ENCODE measurements at regions not wholly inside any gene's neighbourhood (a gene's known extent, or its start where the extent isn't known, plus 50 kb on each side); places are given as distances from the start of the nearest gene placed in this dataset.
"Not testable (repeated sequence)": the region's sequence is repeated elsewhere in the genome, so short reads cannot be mapped to it uniquely, and the experiment has no call there.

DNA sequence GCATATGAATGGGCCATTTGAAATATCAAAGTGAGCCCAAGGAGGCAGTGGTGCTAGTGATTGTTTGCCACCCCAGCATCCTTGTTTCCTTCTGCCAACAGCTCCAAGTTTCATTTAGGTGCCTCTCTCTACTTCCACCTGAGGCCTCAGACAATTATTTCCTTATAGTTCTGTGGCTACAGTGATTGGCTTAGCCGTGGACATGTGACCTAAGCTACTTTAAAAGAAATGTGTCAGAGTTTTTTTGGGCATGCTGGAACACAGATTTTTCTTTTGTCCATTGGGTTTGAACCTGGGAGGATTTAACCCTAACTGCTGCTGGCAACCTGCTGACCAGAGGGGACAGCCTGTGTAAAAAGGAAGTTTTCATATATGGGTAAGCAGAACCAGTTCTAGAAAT is 319.4 kb downstream of the CD109 start:
- H3K4me1 ChIP-seq: no peaks in the 10 kb centered on the region
- intact Hi-C loops (cut with DNase I): no loop called here
- H3K36me3 ChIP-seq: no peaks in the 10 kb centered on the region
- TF ChIP-seq, protein P1, sequence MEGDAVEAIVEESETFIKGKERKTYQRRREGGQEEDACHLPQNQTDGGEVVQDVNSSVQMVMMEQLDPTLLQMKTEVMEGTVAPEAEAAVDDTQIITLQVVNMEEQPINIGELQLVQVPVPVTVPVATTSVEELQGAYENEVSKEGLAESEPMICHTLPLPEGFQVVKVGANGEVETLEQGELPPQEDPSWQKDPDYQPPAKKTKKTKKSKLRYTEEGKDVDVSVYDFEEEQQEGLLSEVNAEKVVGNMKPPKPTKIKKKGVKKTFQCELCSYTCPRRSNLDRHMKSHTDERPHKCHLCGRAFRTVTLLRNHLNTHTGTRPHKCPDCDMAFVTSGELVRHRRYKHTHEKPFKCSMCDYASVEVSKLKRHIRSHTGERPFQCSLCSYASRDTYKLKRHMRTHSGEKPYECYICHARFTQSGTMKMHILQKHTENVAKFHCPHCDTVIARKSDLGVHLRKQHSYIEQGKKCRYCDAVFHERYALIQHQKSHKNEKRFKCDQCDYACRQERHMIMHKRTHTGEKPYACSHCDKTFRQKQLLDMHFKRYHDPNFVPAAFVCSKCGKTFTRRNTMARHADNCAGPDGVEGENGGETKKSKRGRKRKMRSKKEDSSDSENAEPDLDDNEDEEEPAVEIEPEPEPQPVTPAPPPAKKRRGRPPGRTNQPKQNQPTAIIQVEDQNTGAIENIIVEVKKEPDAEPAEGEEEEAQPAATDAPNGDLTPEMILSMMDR (IDR thresholded peaks at IDR 0.05): no peak
- no peak overlapping the region for H3K27ac ChIP-seq
- ATAC-seq (no peak), DNase-seq (no peak)
- H3K9me3 ChIP-seq: no peaks in the 10 kb centered on the region
- H3K4me3 ChIP-seq: no peak overlapping the region
- no peaks in the 10 kb centered on the region for H3K27me3 ChIP-seq (ENCODE audit: low read depth)

DNA sequence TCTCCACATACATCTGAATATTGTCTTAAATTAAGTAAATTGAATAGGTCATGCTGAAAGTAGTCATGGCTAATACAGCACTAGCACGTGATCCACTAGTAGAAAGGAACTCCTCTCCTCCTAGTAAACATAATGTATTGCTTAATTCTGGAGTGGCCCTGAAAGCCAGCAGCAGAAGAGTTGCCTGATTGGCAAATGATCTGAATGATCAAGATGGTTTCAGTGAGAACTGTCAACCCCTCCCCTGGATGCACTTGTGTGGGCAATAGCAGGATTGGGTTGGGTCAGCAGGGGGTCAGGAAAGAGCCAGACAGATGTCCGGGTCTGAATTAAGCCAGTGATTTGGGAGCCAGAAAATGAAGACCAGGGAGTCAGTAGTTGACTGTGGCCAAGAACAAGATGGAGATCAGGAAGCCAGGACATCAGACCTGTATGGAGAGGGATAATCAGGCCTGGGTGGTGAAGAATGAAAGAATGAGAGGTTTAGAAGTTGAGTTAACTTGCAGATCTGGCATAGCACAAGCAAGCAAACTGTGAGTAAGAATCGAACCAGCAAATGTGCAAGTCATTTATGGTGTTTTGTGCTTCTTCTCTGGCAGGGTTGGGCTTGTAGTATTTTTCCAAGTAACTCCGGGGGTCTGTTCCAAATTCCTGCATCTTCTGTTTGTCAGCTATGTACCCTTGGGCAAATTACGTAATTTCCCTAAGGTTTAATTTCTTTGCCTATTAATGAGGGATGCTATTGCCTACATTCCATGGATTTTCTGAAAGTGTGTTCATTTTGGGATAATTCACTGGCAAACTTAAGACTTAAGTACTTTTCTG is 304.9 kb downstream of the CD109 start:
- TF ChIP-seq, protein P1 (IDR thresholded peaks at IDR 0.05): no peak
- intact Hi-C loops (cut with DNase I): no loop called here
- ATAC-seq (no peak), DNase-seq (no peak)
- no peaks in the 10 kb centered on the region for H3K36me3 ChIP-seq
- H3K27me3 ChIP-seq (ENCODE audit: low read depth): no peaks in the 10 kb centered on the region
- no peak overlapping the region for H3K4me3 ChIP-seq
- no peak overlapping the region for H3K27ac ChIP-seq
- H3K4me1 ChIP-seq: no peaks in the 10 kb centered on the region
- H3K9me3 ChIP-seq: no peaks in the 10 kb centered on the region

DNA sequence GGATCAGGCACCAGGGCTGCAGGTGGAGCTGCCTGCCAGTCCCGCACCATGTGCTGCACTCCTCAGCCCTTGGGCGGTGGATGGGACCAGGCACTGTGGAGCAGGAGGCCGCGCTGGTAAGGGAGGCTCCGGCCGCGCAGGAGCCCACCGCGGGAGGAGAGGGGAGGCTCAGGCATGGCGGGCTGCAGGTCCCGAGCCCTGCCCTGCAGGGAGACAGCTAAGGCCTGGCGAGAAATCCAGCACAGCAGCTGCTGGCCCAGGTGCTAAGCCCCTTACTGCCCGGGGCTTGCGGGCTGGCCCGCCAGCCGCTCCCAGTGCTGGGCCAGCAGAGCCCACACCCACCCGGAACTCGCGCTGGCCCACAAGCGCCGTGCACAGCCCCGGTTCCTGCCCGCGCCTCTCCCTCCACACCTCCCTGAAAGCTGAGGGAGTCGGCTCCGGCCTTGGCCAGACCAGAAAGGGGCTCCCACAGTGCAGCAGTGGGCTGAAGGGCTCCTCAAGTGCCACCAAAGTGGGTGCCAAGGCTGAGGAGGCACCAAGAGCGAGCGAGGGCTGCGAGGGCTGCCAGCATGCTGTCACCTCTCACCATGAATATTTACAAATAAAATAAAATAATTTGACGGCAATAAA is 294.7 kb downstream of the CD109 start:
- ATAC-seq; H3K4me3 ChIP-seq; DNase-seq; H3K9me3 ChIP-seq; H3K4me1 ChIP-seq; H3K27ac ChIP-seq; intact Hi-C loops (cut with DNase I); H3K36me3 ChIP-seq; H3K27me3 ChIP-seq (ENCODE audit: low read depth): not testable (repeated sequence)

DNA sequence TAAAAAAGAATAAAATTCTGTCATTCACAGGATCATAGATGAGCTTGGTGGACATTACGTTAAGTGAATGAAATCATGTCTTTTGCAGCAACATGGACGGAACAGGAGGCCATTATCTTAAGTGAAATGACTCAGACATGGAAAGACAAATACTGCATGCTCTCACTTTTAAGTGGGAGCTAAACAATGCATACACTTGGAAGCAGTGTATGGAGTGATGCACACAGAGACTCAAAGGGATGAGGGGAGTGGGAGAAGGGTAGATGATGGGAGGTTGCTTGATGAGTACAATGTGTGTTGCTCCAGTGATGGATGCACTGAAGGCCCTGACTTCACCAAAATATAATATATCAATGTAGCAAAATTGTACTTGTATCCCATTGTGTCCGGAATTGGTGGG is 293.4 kb downstream of the CD109 start:
- DNase-seq (no peak), ATAC-seq (no peak)
- H3K9me3 ChIP-seq: no peaks in the 10 kb centered on the region
- no peak overlapping the region for H3K27ac ChIP-seq
- intact Hi-C loops (cut with DNase I): no loop called here
- H3K27me3 ChIP-seq (ENCODE audit: low read depth): no peaks in the 10 kb centered on the region
- H3K4me1 ChIP-seq: no peaks in the 10 kb centered on the region
- no peaks in the 10 kb centered on the region for H3K36me3 ChIP-seq
- TF ChIP-seq, protein P1 (IDR thresholded peaks at IDR 0.05): no peak
- H3K4me3 ChIP-seq: no peak overlapping the region

DNA sequence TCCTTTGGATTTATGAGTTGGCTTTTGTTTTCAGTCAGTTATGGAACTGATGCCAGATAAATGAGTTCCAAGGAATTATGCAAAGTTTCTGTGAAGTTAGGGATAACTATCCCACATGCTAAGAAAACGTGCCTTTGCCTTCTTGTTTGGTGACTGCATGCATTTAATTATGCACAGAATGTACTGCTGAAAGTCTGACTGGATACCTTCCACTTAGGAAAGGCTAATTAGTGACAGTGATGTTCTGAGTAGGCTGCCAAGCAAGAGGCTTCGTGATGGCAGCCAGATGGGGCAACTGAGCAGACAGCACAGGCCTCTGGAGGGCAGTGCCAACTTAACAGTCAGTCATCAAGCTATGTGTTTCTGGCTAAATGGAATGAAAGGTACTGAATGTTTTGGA is 289.9 kb downstream of the CD109 start:
- Histone ChIP-seq H3K4me3 (no peak overlapping the region), H3K9me3 (no peaks in the 10 kb centered on the region), H3K27me3 (ENCODE audit: low read depth) (no peaks in the 10 kb centered on the region), H3K4me1 (no peaks in the 10 kb centered on the region), H3K27ac (no peak overlapping the region), H3K36me3 (no peaks in the 10 kb centered on the region)
- TF ChIP-seq, protein P1 (IDR thresholded peaks at IDR 0.05): no peak
- ATAC-seq (no peak), DNase-seq (no peak)
- intact Hi-C loops (cut with DNase I): no loop called here

DNA sequence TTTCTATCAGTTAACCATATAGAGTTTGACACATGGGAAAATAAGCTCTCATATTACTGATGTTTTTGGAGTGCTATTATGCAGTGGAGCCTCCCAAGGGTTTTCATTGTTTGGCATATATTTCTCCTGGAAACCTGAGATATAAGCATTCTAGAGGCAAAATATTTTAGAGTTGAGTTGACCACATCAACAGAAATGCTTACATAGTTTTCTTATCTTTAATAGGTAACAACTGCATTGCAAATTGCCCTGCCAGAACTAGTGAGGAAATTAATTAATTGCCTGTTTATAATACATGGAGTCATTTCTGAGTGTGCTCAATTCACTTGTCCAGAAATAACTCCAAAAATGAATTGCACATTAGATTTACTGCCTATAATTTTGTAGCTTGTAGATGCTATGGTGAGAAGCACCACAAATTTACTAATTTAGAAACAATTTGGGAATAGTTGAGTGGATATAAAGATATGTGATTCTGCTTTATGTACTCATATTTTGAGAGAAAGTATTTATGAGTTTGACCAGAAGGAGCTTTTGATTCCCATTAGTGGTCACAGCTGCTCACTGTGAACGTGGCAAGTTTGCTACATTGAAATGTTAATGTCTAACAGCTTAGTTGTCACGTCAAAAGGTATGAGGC is 288.7 kb downstream of the CD109 start:
- TF ChIP-seq, protein P1 (IDR thresholded peaks at IDR 0.05): no peak
- Histone ChIP-seq H3K36me3 (no peaks in the 10 kb centered on the region), H3K9me3 (no peaks in the 10 kb centered on the region), H3K4me3 (no peak overlapping the region), H3K4me1 (no peaks in the 10 kb centered on the region), H3K27me3 (ENCODE audit: low read depth) (no peaks in the 10 kb centered on the region), H3K27ac (no peak overlapping the region)
- no peak for ATAC-seq
- DNase-seq: no peak
- intact Hi-C loops (cut with DNase I): no loop called here
